NCI-H524 treated with DMSO at 0.1 percent for 48 hours (cell line): ENCODE measurements at regions not wholly inside any gene's neighbourhood (a gene's known extent, or its start where the extent isn't known, plus 50 kb on each side); places are given as distances from the start of the nearest gene placed in this dataset.
"Not testable (repeated sequence)": the region's sequence is repeated elsewhere in the genome, so short reads cannot be mapped to it uniquely, and the experiment has no call there.

Experiments
- DNase-seq: peaks from one replicate; lab custom pipeline; 2025; lab: John Stamatoyannopoulos, UW

DNA sequence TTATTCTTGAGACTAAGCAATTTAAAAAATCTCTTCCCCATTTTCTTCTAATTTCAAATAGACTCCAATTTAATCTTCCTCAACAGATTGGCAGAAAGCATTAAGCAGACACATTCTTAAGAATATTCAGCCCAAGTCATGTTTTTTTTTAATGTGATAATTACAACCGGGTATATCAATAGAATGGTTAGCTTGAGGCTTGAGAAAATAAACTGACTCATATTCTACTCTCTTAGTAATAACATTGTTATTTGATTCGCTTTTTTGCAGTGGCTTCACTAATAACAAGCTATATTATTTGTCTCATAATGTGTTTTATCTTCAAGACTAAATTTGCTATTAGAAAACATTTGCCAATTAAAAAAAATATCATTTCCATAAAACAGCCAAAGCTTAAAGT lies 488.6 kb upstream of the RGS18 start:
- no peak for DNase-seq

DNA sequence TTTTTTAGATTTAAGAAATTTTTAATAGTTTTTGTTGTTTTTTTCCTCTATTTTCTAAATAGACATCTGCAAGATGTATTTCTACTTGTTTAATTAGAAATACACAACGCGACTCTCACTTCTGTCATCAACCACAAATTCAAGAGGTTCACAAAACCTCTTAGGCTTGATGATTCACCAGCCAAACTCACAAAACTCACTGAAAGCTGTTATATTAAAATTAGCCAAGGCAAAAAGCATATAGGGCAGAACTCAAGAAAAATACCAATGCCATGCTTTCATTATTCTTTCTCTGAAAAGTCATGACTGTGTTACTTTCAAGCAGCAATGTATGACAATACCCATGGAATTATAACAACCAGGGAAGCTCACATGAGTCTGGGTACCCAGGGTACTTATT lies 487.0 kb upstream of the RGS18 start:
- DNase-seq = no peak

DNA sequence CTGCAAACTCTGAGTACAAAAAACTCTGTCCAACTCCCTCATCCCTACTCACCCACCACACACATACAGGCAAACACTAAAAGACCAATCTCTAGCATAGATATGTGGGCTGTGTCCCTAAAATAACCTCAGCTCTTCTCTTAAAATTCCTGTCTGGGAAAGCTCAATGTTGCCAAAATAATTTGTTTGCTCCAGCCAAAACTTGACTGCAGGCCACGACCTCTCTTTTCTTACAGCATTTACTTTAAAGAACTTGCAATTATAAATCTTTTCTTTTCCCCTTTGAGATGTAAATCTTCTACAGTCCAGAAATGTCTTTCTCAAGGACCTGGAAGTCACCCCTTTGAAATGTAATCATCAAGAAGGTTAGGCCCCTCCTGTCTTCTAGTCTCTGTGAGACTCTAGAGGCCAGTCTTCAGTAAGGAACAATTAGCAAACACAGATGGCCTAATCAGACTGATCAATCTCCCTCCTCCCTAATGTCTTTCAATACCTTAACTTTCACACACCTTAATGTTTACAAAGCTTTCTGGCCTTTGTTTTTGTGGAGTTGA lies 483.6 kb upstream of the RGS18 start:
- DNase-seq = no peak

DNA sequence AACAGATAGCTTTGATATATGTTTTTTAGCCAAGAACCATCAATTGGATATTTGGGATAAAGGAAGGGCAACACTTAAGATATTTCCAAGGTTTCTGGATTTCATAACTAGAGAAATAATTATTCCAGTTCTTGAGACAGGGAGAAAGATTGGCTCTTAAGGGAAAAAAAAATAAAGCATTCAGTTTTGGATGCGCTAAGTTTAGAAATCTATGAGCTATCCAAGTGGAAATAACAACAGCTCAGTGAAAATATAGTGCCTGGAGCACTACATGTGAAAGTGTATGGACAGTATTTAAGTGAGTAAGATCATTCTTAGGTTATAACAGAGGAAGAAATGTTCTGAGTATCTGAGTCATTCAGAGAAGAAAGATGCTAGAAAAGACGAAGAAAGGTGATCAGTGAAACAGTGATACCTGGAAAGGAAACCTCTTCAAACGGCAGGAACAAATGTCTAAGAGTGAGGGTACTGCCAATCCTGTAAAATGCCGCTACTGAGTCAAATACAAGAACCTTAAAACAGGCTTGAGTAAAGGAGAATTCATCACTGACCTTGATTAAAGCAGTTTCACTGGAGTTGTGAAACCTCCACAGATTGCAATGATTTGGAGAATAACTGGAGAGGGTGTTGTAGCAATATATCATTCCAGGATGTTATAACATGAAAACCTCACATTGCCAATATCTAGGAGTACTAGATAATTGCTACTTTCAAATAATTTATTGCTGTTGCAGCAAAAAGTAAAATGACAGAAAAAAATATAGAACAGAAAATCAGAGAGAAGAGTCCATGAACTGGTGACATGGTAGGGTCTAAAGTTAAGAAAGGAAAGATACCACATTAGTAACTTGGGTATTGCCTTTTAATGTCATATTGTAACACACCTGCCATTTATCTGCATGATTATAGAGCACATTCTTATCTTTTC lies 482.1 kb upstream of the RGS18 start:
- DNase-seq = no peak

DNA sequence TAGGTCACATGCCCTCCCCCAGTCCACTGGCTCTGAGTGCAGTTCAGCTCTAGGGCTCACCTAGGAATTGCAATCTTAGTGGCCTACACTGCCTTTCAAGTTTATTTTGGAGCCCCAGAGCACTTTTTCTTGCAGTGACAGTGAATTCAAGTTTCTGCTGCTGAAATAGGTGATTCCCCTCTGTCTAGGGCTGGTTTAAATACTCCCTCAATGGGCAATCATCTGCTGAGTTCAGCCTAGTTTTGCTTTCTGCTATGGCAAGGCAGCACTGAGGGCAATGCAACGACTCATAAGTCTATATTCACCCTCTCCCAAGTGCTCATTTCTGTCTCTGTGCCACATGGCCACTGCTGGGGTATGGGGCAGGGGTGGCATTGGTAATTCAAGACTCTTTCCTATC lies 472.6 kb upstream of the RGS18 start:
- DNase-seq = no peak

DNA sequence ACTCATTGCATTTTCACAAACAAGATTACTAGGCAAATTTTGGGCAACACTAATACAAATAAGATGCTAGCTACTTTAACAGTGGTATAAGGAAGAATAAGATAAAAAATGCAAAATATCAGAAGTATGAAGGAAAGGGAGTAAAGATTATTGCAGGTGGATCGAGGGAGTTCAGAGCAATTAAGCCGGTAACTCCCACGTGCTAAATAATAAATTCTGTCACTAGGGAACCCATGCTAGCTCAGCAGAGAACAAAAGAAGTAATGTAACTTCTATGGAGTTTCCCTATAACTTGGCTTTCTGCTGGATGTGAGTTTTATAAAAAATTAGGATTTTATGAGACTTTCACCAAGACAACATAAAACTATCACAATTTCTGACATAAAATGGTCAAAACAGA lies 470.5 kb upstream of the RGS18 start:
- DNase-seq = no peak

DNA sequence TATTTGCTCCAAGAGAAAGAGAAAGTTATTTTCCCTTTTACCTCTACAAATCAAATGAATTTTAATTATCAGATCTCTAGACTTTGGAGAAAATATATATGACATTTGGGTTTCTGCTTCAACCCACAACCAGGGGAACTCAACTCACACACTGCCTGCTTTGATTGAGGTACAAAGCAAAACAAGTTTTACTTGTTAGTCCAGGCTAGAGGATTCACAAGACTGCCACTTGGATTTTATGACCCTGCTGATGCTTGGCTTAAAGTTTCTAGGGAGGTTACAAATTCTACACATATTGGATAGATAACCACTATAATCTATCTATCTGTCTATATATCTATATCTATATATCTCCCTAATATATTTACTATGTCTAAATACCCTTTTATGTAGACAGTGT lies 467.3 kb upstream of the RGS18 start:
- no peak for DNase-seq

DNA sequence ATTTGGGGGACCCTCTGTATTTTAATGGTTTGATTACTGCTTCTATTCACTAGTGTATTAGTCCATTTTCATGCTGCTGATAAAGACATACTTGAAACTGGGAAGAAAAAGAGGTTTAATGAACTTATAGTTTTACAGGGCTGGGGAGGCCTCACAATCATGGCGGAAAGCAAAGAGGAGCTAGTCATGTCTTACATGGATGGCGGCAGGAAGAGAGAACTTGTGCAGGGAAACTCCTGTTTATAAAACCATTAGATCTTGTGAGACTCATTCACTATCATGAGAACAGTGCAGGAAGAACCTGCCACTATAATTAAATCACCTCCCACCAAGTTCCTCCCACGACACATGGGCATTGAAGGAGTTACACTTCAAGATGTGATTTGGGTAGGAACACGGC lies 464.5 kb upstream of the RGS18 start:
- DNase-seq = no peak

DNA sequence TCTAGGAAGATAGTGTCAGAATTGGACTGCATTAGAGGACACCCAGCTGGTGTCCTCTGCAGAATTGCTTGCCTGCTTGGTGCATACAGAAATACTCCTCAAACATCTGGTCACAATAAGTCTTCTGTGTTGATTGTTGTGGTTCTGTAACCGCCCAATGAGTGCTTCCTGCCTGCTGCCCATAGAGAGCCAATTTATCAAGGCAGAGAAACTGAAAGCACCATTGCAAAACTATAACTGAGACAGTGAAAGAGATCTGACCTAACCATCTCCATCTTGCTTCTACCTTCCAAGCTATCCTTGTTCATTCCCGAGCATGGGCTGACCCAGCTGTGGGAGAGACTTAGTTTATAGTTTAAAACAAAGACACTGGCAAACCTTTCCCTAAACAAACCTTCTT lies 462.4 kb upstream of the RGS18 start:
- no peak for DNase-seq

DNA sequence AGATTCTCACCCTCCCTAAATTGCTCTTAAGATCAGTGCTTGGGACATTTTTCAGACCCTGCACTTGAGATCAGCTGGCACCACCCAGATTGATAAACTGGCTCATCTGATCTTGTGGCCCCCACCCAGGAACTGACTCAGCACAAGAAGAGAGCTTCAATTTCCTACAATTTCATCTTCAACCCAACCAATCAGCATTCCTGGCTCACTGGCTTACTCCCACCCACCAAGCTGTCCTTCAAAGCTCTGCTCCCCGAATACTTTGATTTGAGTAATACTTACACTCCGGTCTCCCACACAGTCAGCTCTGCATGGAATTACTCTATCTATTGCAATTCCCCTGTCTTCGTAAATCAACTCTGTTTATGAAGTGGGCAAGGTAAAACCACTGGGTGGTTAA lies 461.9 kb upstream of the RGS18 start:
- DNase-seq = no peak

DNA sequence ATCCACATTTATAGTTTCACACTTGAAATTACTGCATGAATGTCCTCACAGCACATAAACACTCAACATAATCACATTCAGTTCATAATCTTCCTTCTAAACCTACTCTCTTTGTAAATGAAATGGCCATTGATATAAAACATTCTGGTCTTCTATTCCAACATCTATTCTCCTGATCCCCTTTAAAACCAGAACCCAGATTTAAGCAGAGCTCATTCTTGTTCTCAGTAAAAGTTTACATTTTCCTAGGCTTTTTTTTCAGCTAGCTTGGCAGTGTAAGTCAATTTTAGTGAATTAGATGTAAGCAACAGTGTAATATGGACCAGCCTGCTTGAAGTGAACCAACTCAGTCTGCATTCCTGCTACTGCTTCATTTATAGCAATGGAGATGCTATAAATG lies 460.7 kb upstream of the RGS18 start:
- no peak for DNase-seq

DNA sequence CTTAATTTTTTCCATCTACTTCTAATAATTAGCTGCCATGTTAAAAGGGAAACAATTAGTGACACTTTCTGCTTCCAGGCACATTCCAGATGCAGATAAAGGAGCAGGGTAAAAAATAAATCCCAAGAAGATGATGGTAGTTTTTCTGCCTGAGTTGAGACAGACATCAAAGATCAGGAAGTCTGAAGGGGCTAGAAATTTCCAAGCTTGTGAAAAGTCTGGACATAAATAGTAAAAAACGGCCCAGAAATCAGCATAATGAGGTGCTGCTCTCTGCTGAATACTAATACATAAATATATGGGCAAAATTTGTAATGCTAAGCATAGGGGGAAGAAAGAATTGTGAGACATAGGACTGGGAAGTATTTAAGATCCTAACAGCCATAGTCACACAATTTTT lies 460.0 kb upstream of the RGS18 start:
- DNase-seq = no peak

DNA sequence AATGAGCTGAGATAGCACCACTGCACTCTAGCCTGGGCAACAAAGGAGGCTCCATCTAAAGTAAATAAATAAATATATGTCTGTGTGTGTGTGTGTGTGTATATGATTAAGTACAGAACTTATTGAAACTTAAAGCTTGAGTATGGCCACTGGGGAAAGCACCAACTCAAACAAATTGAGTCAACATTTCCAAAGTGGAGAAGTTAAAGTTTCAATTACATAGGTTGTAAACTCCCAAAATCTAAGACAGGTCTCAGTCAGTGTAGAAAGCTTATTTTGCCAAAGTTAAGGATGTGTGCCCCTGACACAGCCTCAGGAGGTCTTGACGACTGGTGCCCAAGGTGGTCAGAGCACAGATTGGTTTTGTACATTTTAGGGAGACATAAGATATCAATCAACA lies 458.9 kb upstream of the RGS18 start:
- no peak for DNase-seq

DNA sequence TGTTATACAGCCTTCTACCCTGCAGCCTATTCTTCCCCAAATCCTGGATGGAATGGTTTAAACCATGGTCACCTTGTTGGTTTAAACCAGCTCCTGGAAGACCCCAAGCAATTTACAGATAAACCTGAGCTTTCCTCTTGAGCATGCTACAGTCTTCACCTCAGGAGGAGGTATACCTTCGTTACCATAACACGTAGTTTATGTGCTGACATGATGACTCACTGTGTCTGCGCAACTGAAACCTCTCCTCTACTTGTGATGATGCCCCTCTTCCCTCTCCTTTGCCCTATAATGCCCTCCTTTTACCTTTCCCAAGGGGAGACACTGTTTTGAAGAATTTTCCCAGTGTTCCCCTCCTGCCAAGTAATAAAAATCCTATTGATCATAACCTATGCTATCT lies 457.3 kb upstream of the RGS18 start:
- no peak for DNase-seq

DNA sequence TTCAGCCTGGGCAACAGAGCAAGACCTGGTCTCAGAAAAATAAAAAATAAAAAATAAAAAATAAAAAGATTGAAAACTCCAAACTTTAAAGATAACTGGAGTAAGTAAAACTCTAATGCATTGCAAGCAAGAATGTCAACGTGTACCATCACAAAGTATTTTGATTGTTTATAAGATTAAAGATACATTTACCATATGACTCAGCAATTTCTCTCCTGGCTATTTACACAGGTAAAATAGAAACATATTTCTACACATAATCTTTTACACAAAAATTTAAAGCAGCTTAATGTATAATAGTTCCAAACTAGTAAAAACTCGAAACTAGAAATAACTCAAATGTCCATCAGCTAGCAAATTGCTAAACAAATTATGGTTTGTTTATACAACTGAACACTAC lies 456.1 kb upstream of the RGS18 start:
- no peak for DNase-seq

DNA sequence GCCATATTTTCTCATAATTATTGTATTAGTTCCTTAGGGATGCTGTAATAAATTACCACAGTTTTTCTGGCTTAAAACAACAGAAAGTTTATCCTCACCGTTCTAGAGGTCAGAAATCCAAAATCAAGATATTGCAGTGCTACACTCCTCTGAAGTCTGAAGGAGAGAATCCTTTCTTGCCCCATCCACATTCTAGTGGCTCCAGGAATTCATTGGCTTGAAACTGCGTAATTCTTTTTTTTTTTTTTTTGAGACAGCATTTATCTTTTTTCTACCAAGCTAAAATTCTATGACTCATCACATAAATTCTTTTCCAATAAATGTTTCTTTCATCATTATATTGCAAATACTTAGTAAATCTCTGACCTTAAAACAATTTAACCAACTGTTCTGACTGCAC lies 451.0 kb upstream of the RGS18 start:
- DNase-seq = no peak

DNA sequence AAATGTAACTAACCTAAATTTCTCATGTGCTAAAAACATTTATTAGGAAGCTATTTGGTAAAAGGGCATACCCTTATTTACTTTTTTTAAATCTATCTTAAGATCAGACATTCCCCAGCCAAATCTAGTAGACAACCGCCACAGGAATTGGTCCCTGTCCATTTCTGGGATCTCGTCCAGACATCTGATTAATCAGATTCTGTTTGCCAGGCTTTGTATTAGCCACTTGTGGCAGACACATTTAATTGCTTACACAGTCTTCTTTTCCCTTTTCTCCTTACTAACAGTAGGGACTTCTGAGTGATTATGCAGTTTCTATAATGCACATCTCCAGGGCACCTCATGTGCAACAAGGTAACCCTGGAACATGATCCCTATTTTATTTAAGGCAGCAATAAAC lies 449.0 kb upstream of the RGS18 start:
- DNase-seq = no peak

DNA sequence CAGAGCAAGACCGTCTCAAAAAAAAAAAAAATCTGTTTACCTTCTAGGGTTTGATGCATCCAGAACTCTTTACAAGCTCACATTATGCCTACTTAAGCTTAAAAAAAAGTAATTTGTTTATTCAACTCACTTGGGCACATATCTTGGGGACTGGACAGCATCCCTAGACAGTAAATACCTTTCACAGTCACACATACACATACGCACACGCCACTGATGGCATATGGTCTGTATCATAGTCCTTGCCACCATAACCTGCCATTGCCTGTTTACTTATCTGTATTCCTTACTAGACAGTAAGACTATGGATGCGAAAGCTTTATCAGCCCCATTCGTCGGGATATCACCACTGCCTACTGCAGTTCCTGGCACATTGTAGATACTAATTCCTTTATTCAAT lies 446.3 kb upstream of the RGS18 start:
- no peak for DNase-seq

DNA sequence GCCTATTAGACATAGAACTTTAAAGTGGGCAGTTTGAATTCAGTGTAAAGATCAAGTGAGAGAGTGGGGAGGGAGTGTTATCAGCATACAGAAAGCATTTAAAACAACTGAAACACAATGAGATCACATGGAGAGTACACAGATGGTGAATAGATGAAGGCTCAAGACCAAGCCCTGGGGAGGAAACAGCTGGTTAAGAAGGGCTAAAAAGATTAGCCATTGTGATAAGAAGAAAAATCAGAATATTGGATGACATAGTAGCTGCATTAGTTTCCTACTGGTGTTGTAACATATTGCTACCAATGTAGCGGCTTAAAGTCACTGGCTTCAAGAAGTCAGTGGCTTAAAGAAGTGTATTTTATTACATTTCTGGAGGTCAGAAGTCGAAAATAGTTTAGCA lies 443.4 kb upstream of the RGS18 start:
- DNase-seq = peak; percentile 62

DNA sequence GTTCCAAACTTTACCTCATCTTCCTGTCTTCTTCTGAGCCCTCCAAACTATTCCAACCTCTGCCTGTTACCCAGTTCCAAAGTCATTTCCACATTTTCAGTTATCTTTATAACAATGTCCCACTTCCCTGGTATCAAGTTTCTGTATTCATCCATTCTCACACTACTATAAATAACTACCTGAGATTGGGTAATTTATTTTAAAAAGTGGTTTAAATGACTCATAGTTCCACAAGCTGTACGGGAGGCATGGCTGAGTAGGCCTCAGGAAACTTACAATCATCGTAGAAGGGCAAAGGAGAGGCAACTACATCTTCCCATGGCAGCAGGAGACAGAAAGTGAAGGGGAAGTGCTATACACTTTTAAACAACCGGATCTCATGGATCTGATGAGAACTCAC lies 428.5 kb upstream of the RGS18 start:
- no peak for DNase-seq

DNA sequence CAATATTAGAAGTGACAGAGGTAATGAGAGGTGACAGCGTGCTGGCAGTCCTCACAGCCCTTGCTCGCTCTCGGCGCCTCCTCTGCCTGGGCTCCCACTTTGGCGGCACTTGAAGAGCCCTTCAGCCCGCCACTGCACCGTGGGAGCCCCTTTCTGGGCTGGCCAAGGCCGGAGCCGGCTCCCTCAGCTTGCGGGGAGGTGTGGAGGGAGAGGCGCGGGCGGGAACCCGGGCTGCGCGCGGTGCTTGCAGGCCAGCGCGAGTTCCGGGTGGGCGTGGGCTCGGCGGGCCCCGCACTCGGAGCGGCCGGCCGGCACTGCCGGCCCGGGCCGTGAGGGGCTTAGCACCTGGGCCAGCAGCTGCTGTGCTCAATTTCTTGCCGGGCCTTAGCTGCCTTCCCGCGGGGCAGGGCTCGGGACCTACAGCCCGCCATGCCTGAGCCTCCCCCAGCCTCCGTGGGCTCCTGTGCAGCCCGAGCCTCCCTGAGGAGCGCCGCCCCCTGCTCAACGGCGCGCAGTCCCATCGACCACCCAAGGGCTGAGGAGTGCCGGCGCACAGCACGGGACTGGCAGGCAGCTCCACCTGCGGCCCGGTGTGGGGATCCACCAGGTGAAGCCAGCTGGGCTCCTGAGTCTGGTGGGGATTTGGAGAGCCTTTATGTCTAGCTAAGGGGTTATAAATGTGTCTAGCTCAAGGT lies 426.5 kb upstream of the RGS18 start:
- DNase-seq = not testable (repeated sequence)

DNA sequence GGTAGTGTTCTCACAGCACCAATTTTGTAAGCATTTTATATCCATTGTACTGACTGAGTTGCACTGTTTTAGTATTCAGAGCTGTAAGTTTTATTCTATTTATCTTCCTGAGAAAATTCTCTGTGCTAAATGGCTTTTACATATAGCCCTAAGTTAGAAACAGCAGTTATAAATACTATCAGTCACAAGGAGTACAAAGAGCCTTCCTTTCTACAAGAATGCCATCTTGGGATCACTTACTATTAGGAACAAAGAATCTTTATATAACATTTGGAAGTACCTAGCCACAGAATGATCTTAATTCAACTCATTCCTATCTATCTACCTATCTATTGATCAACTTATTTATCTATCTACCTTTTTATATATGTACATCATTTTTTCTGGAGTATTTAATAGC lies 423.9 kb upstream of the RGS18 start:
- DNase-seq = no peak

DNA sequence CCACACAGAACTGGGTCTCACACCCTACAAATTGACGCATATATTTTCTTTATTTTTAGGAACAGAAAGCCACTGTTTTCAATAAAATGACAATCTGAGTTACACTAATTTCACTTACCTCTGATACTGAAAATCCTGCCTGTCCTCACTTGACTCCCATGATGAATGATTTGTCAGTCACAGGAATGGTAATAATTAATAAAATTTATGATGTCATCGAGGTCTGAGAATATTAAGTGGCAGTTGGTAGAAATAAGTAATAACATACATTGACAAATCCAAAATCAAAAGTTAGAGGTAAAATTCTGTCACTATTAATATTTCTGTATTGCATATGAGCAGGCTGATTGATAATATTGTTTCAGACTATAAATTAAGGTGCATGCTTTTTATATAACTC lies 418.7 kb upstream of the RGS18 start:
- no peak for DNase-seq
